ENCODE measurements at regions not wholly inside any gene's neighbourhood (a gene's known extent, or its start where the extent isn't known, plus 50 kb on each side); places are given as distances from the start of the nearest gene placed in this dataset.

- WGBS, 5 donors = 23 to 39% (median 33%) methylated on average over 8 of the region's 8 CpGs
- TF ChIP-seq POLR2AphosphoS5 (IDR thresholded peaks at IDR 0.05) (no peak), CTCF (IDR thresholded peaks at IDR 0.05 in 8 of 11, conservative IDR thresholded peaks at IDR 0.05 in 3 of 11) (peak in 6 of 11 experiments; percentile 8 to 30 (median 22))
- H3K27me3 ChIP-seq (replicated peaks in 1 of 7) = no peaks in the 10 kb centered on the region
- intact Hi-C loops (cut with DNase I; ENCODE audit: low total_unique reads) = no loop called here
- peaks cover 0 to 8% (median 0%) of the 10 kb centered on the region in 8 donors for H3K9me3 ChIP-seq
- H3K4me3 ChIP-seq = no peak overlapping the region
- H3K27ac ChIP-seq = no peak overlapping the region
- DNase-seq = no peak
- no peaks in the 10 kb centered on the region for H3K36me3 ChIP-seq
- no peaks in the 10 kb centered on the region for H3K4me1 ChIP-seq
Measured at GRCh38 chr4:104064646-104065577, 345.1 kb upstream of the TACR3 start.

DNA sequence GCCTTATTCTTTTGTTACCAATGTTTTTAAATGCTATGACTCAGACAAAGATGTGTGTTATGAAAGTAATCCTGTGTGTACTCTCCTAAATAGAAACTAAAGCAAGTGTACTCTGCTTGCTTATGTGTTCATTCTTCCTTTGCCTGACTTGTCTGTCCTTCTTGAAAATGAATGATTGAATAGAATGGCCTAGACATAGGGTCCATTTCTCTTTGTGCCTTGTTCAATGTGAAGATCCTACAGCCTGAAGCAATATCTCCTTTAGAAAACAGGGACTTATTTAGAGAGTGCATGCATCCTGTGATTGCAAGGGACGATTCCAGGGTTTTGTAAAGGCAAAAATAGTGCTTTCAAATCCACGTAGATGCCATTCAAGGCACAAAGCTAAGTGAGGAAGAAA lies 343.6 kb upstream of the TACR3 start:
- intact Hi-C loops (cut with DNase I; ENCODE audit: low total_unique reads) = no loop called here
- Histone ChIP-seq H3K4me1 (no peaks in the 10 kb centered on the region), H3K4me3 (no peak overlapping the region), H3K9me3 (no peaks in the 10 kb centered on the region), H3K36me3 (no peaks in the 10 kb centered on the region), H3K27me3 (replicated peaks in 1 of 7) (no peaks in the 10 kb centered on the region), H3K27ac (no peak overlapping the region)
- WGBS, 5 donors = 60 to 76% (median 65%) methylated on average over 2 of the region's 2 CpGs
- no peak for TF ChIP-seq CTCF (IDR thresholded peaks at IDR 0.05 in 8 of 11, conservative IDR thresholded peaks at IDR 0.05 in 3 of 11)
- TF ChIP-seq POLR2A (IDR thresholded peaks at IDR 0.05) = no peak
- TF ChIP-seq POLR2AphosphoS5 (IDR thresholded peaks at IDR 0.05) = no peak
- no peak for DNase-seq

GRCh38 chr4:104044369-104044768 lies 324.6 kb upstream of the TACR3 start:
- Histone ChIP-seq H3K36me3 (no peaks in the 10 kb centered on the region), H3K27me3 (replicated peaks in 1 of 7) (no peaks in the 10 kb centered on the region), H3K4me3 (no peak overlapping the region), H3K9me3 (peaks cover 0 to 4% (median 0%) of the 10 kb centered on the region in 8 donors), H3K4me1 (no peaks in the 10 kb centered on the region), H3K27ac (no peak overlapping the region)
- DNase-seq = no peak
- WGBS, 5 donors = 68 to 77% (median 71%) methylated on average over 3 of the region's 3 CpGs
- TF ChIP-seq POLR2A (IDR thresholded peaks at IDR 0.05) = no peak
- TF ChIP-seq POLR2AphosphoS5 (IDR thresholded peaks at IDR 0.05) = no peak
- no peak for TF ChIP-seq CTCF (IDR thresholded peaks at IDR 0.05 in 8 of 11, conservative IDR thresholded peaks at IDR 0.05 in 3 of 11)
- intact Hi-C loops (cut with DNase I; ENCODE audit: low total_unique reads) = no loop called here

DNA sequence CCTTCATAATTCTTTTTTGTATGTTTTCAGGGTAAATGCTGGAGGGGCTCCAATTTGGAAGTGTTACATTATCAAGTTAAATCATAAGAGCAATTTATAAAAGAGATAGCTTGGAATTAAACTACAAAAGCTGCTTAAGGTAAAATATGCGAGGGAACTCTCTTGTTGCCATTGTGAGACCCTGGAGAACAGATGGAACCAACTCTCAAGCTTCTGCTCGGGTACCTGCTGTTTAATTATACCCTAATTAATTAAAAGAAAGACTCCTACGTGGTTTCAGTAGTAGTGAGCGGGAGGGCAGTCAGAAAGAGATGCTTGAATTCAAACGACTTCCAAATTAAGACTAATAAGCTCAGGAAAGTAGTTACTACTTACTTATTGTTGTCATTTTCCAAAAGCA lies 313.1 kb upstream of the TACR3 start:
- H3K9me3 ChIP-seq = no peaks in the 10 kb centered on the region
- intact Hi-C loops (cut with DNase I; ENCODE audit: low total_unique reads) = no loop called here

More for the DNA sequence above, 313.1 kb upstream of the TACR3 start:
- no peak for TF ChIP-seq CTCF (IDR thresholded peaks at IDR 0.05 in 8 of 11, conservative IDR thresholded peaks at IDR 0.05 in 3 of 11)
- no peak for TF ChIP-seq POLR2A (IDR thresholded peaks at IDR 0.05)
- no peak for TF ChIP-seq POLR2AphosphoS5 (IDR thresholded peaks at IDR 0.05)
- WGBS, 5 donors = 56 to 64% (median 61%) methylated on average over 5 of the region's 5 CpGs
- no peaks in the 10 kb centered on the region for H3K27me3 ChIP-seq (replicated peaks in 1 of 7)
- H3K36me3 ChIP-seq = no peaks in the 10 kb centered on the region
- no peak overlapping the region for H3K27ac ChIP-seq
- DNase-seq = no peak
- H3K4me1 ChIP-seq = no peaks in the 10 kb centered on the region
- H3K4me3 ChIP-seq = no peak overlapping the region
